GM12801 (cell line): ENCODE measurements at regions not wholly inside any gene's neighbourhood (a gene's known extent, or its start where the extent isn't known, plus 50 kb on each side); places are given as distances from the start of the nearest gene placed in this dataset.

ENCODE experiments used
- CTCF ChIP-seq: IDR thresholded peaks from one replicate; pipeline ENCODE4 v1.5.1; 2011; ENCODE audit warnings: control low read depth; ENCODE audit not compliant: insufficient read length; ENCODE audit errors: extremely low read depth

- TF ChIP-seq CTCF, result no peak
These were observed 1012.3 kb upstream of the PHF14 start for GRCh38 chr7:9961161-9961922.

- TF ChIP-seq CTCF, result no peak
These were observed 1010.9 kb upstream of the PHF14 start for GRCh38 chr7:9962742-9963141.

- no peak for TF ChIP-seq CTCF
These were observed 995.3 kb upstream of the PHF14 start for GRCh38 chr7:9978106-9979064.

DNA sequence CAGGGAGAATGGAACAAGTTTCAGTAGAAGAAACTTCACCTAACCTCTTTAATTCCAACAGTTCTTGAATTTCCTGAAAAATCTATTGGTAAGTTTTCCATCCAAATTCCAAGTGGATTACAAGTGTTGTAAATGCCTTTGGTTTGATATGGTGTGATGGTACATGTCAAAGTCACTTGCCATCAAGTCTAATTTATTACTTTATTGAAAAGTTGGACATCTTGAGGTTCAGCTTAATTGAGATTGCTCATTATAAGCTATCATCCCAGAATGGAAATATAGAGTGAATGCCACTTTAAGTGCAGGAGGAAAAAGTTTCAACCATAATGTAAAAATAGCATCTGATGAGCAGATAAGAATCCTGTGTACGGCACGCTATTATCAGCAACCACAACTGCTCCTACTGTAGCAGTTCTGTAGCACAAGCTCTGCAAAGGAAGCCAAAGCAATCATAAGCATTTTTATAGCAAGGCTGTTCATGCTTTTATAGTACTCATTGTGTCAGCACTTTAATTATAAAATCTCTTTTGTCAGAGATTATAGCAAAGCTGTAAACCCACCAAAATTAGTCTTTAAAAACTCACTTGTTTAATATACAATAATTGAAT is 991.8 kb upstream of the PHF14 start:
- no peak for TF ChIP-seq CTCF

- TF ChIP-seq CTCF, result no peak
These were observed 990.6 kb upstream of the PHF14 start for GRCh38 chr7:9983048-9983447.

DNA sequence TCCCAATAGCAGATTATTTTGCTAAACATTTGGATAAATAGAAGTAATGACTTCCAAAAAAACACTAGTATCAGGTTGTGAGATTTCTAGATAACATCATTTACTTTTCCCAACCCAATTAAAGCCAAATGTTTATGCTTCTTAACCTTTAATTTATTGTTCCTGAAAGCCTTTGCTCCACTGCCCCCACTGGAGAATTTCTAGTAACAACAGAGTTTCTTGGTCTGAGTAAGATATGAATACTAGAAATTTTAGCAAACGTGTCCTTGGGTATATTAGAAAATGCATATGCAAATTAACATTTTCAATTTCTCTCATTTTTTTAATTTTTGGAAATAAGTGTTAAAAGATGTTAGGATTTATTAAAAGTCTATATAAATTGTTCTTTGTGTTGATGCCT is 958.0 kb upstream of the PHF14 start:
- TF ChIP-seq CTCF, result no peak

- TF ChIP-seq CTCF, result no peak
These were observed 951.2 kb upstream of the PHF14 start for GRCh38 chr7:10022480-10022879.
